Lower leg skin (tissue), 4 donors: ENCODE measurements at regions not wholly inside any gene's neighbourhood (a gene's known extent, or its start where the extent isn't known, plus 50 kb on each side); places are given as distances from the start of the nearest gene placed in this dataset.
"Not testable (repeated sequence)": the region's sequence is repeated elsewhere in the genome, so short reads cannot be mapped to it uniquely, and the experiment has no call there.

Source experiments
- DNase-seq, 2 donors: peaks; one replicate each; pipeline ENCODE4 v3.0.0-alpha.2; 2019; ENCODE audit warnings: low spot score in 2 of 2
- H3K4me3 ChIP-seq: fragments of 200-600 bp; sonication (generic); 2 replicates; pipeline ENCODE4 v1.5.1; 2017; ENCODE audit warnings: mild to moderate bottlenecking, low read depth; ENCODE audit not compliant: poor library complexity, severe bottlenecking
- CTCF ChIP-seq, 3 donors: fragments of 450-650 bp; IDR thresholded peaks; one replicate each; pipeline ENCODE4 v1.5.1; 2016; ENCODE audit warnings: antibody characterized with exemption in 3 of 3, mild to moderate bottlenecking in 3 of 3, moderate library complexity in 2 of 3
- POLR2A ChIP-seq, 2 donors: fragments of 450-650 bp; IDR thresholded peaks; one replicate each; pipeline ENCODE4 v1.6.1; 2016 to 2017; ENCODE audit warnings: antibody characterized with exemption in 2 of 2, mild to moderate bottlenecking in 1 of 2, moderate library complexity in 1 of 2
- WGBS, 2 donors: methylation state at CpG; one replicate each; pipeline ENCODE4 v1.1.5; 2018; 5-methylcytosine and 5-hydroxymethylcytosine counted together
- intact Hi-C: fragments of 100-400 bp; cut with DNase I; formaldehyde crosslinking; loops from one replicate; pipeline ENCODE4 v1.15.0; 2023; ENCODE audit warnings: low total_unique reads

DNA sequence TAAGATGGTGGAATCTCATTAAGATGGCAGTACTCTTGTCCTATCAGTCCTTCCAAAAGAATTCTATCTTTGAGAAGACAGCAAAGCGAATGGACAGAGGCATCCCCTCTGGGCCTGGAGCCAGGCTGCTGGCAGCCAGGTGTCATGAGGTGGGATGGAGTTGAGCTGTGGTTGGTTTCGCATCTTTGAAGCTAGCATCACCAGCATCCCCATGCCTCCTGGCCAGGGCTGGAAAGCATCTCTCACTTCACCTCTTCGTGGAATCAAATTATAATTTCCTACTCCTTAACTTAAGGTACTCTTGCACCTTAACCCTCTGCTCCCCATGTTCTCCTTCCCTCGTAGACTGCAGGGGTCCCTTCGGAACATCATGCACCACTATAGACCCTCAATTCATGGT is 248.3 kb downstream of the GADD45G start:
- WGBS, 2 donors, result 88 to 94% methylated on average over 5 of the region's 5 CpGs

GRCh38 chr9:89853931-89854330 is 249.1 kb downstream of the GADD45G start:
- 83 to 93% methylated on average over 3 of the region's 3 CpGs for WGBS, 2 donors
- peak in 1 of 2 donors; percentile 79 for DNase-seq
- intact Hi-C loops, result no loop called here
- no peak for TF ChIP-seq POLR2A (IDR thresholded peaks at IDR 0.05)
- TF ChIP-seq CTCF (IDR thresholded peaks at IDR 0.05), result no peak
- no peak overlapping the region for H3K4me3 ChIP-seq

More for the DNA sequence above, 248.3 kb downstream of the GADD45G start:
- H3K4me3 ChIP-seq, result no peak overlapping the region
- no peak for TF ChIP-seq POLR2A (IDR thresholded peaks at IDR 0.05)
- TF ChIP-seq CTCF (IDR thresholded peaks at IDR 0.05), result no peak
- peak in 1 of 2 donors; percentile 49 for DNase-seq
- intact Hi-C loops, result no loop called here

- peak in 1 of 2 donors; percentile 49 for DNase-seq
- intact Hi-C loops, result no loop called here
- TF ChIP-seq CTCF (IDR thresholded peaks at IDR 0.05), result no peak
- no peak for TF ChIP-seq POLR2A (IDR thresholded peaks at IDR 0.05)
- WGBS, 2 donors, result 62 to 80% methylated on average over 11 of the region's 11 CpGs
- no peak overlapping the region for H3K4me3 ChIP-seq
Measured at GRCh38 chr9:89854715-89855475, 250.1 kb downstream of the GADD45G start.

DNA sequence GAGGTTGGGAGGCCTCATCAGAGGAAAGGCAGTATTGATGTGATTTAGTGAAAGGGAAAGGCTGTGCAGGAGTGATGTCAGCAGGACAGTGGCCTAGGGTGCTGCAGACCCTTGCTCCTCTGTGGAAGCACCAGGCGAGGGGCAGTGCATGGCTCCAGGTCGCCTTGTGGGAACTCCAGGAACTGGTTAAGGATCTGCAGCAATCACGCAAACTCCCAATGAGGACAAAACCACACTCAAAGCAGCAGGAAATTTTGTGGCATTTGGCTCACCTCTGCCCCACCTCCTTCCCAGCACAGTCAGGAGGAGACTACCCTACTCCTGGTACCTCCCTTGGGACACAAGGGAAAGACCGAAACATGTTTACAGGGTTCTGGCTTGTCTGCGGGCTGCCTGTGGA is 251.5 kb downstream of the GADD45G start:
- intact Hi-C loops, H3K4me3 ChIP-seq: not testable (repeated sequence)
- DNase-seq, result peak in 1 of 2 donors; percentile 49
- 60 to 76% methylated on average over 5 of the region's 5 CpGs for WGBS, 2 donors

GRCh38 chr9:89856950-89857349 is 252.1 kb downstream of the GADD45G start:
- H3K4me3 ChIP-seq, intact Hi-C loops, DNase-seq: not testable (repeated sequence)

GRCh38 chr9:89859842-89860241 is 255.0 kb downstream of the GADD45G start:
- intact Hi-C loops, H3K4me3 ChIP-seq, DNase-seq: not testable (repeated sequence)
- WGBS, 2 donors, result 57 to 71% methylated on average over 7 of the region's 7 CpGs

DNA sequence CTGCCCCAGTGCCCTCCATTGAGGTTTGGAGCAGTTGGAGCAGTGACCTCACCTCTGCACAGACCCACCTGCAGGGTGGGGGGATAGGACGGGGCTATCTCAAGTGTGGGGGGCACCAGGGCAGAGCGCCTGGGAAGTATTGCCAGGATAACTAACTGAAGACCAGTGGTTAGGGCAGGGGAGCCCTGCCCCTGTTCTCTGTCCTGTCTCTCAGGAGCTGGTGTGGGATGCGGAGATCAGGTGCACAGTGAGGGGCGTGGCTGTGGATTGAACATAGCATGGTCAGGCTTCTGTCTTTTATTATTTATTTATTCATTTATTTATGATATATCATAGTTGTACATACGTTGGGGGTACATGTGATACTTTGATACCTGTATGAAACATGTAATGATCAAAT is 256.6 kb downstream of the GADD45G start:
- H3K4me3 ChIP-seq, DNase-seq, intact Hi-C loops: not testable (repeated sequence)
- WGBS, 2 donors, result 92 to 93% methylated on average over 5 of the region's 5 CpGs

- intact Hi-C loops, result no loop called here
- no peak for DNase-seq
- 72 to 85% methylated on average over 4 of the region's 4 CpGs for WGBS, 2 donors
- H3K4me3 ChIP-seq, result no peak overlapping the region
- TF ChIP-seq CTCF (IDR thresholded peaks at IDR 0.05) (no peak), POLR2A (IDR thresholded peaks at IDR 0.05) (no peak)
Measured at GRCh38 chr9:89862316-89862715, 257.5 kb downstream of the GADD45G start.
